Osteoblast (primary cell): ENCODE measurements at regions not wholly inside any gene's neighbourhood (a gene's known extent, or its start where the extent isn't known, plus 50 kb on each side); places are given as distances from the start of the nearest gene placed in this dataset.

Experiments
- DNase-seq: peaks from one replicate; pipeline ENCODE4 v3.0.0; 2011; ENCODE audit warnings: low spot score, mixed read lengths; ENCODE audit not compliant: insufficient read length; ENCODE audit errors: missing footprints
- H2AFZ ChIP-seq: 2 replicates; pipeline ENCODE4 v1.6.0; 2011; ENCODE audit warnings: mild to moderate bottlenecking, low read length
- H3K27ac ChIP-seq: 2 replicates; pipeline ENCODE4 v1.5.1; 2011; ENCODE audit warnings: mild to moderate bottlenecking, low read depth, low read length, moderate library complexity
- H3K27me3 ChIP-seq: 2 replicates; pipeline ENCODE4 v1.6.0; 2012; ENCODE audit warnings: mild to moderate bottlenecking, control low read depth, inconsistent platforms, low read length, moderate library complexity; ENCODE audit not compliant: insufficient read depth
- H3K36me3 ChIP-seq: 2 replicates; pipeline ENCODE4 v1.5.1; 2011; ENCODE audit warnings: mild to moderate bottlenecking, low read length, control low read depth, moderate library complexity; ENCODE audit not compliant: insufficient read depth
- H3K4me1 ChIP-seq: 2 replicates; pipeline ENCODE4 v1.5.1; 2011; ENCODE audit warnings: mild to moderate bottlenecking, low read length, control low read depth, moderate library complexity; ENCODE audit not compliant: insufficient read depth
- H3K4me2 ChIP-seq: 2 replicates; pipeline ENCODE4 v1.6.0; 2011; ENCODE audit warnings: mild to moderate bottlenecking, low read length; ENCODE audit not compliant: insufficient read depth
- H3K4me3 ChIP-seq: fragments of 200-600 bp; sonication (generic); 3 replicates; pipeline ENCODE4 v1.5.1; 2012; ENCODE audit warnings: mild to moderate bottlenecking, low read length, inconsistent platforms; ENCODE audit not compliant: insufficient read depth
- H3K79me2 ChIP-seq: 2 replicates; pipeline ENCODE4 v1.6.0; 2012; ENCODE audit warnings: mild to moderate bottlenecking, low read length, control low read depth, inconsistent platforms; ENCODE audit not compliant: insufficient read depth
- H3K9me3 ChIP-seq: 2 replicates; pipeline ENCODE4 v1.5.1; 2011; ENCODE audit warnings: low read depth, low read length, control low read depth
- H4K20me1 ChIP-seq: 2 replicates; pipeline ENCODE4 v1.6.0; 2012; ENCODE audit warnings: mild to moderate bottlenecking, low read length, control low read depth; ENCODE audit not compliant: insufficient read depth
- TF ChIP-seq, protein P1 (sequence below): IDR thresholded peaks from 2 replicates; pipeline ENCODE4 v1.5.1; 2011; ENCODE audit warnings: mild to moderate bottlenecking, low read depth, low read length, moderate library complexity; ENCODE audit errors: extremely low read depth

DNA sequence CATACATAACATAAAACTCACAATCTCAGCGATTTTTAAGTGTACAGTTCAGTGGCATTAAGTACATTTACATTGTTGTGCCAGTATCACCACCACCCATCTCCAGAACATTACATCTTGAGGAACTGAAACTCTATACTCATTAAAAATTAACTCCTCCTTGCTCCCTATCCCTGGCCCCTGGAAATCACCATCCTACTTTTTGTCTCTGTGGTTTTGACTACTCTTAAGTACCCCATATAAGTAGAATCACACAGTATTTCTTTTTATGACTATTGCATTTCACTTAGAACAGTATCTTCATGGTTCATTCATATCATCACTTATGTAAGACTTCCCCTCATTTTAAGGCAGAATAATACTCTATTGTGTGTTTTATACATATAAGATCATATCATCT, 1108.1 kb downstream of the GRIK2 start:
- DNase-seq, result no peak
- no peaks in the 10 kb centered on the region for H3K36me3 ChIP-seq
- H3K4me3 ChIP-seq, result no peak overlapping the region
- no peaks in the 10 kb centered on the region for H3K4me1 ChIP-seq
- TF ChIP-seq, protein P1, sequence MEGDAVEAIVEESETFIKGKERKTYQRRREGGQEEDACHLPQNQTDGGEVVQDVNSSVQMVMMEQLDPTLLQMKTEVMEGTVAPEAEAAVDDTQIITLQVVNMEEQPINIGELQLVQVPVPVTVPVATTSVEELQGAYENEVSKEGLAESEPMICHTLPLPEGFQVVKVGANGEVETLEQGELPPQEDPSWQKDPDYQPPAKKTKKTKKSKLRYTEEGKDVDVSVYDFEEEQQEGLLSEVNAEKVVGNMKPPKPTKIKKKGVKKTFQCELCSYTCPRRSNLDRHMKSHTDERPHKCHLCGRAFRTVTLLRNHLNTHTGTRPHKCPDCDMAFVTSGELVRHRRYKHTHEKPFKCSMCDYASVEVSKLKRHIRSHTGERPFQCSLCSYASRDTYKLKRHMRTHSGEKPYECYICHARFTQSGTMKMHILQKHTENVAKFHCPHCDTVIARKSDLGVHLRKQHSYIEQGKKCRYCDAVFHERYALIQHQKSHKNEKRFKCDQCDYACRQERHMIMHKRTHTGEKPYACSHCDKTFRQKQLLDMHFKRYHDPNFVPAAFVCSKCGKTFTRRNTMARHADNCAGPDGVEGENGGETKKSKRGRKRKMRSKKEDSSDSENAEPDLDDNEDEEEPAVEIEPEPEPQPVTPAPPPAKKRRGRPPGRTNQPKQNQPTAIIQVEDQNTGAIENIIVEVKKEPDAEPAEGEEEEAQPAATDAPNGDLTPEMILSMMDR, result no peak
- H2AFZ ChIP-seq, result no peak overlapping the region
- H3K4me2 ChIP-seq, result no peak overlapping the region
- H3K27me3 ChIP-seq, result no peaks in the 10 kb centered on the region
- no peak overlapping the region for H3K27ac ChIP-seq
- H3K79me2 ChIP-seq, result no peaks in the 10 kb centered on the region
- H4K20me1 ChIP-seq, result no peaks in the 10 kb centered on the region
- no peaks in the 10 kb centered on the region for H3K9me3 ChIP-seq

DNA sequence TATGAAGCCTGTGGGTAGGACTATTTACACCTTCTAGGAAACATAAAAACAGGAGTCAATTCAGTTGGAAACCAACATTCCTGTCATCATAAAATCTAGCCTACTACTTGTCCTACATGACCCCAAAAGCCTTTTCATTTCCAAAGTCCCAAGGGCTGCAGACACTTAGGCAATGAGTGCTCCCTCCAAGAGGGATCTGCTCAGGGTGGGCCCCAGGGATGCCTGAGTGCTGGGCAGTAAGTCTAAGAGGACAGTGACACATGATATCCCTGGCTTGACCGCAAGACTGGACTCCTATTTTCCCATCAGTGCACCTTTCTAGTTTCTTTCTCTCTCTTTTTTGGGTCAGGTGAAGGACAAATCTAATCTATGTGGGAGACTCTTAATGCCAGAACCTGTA, 1101.3 kb downstream of the GRIK2 start:
- TF ChIP-seq, protein P1, result no peak
- H3K79me2 ChIP-seq, result no peaks in the 10 kb centered on the region

GRCh38 chr6:102493485-102493884, 1100.0 kb downstream of the GRIK2 start:
- Histone ChIP-seq H3K27me3 (no peaks in the 10 kb centered on the region), H3K27ac (no peak overlapping the region), H3K4me2 (no peak overlapping the region), H3K4me1 (no peaks in the 10 kb centered on the region), H3K79me2 (no peaks in the 10 kb centered on the region), H3K36me3 (no peaks in the 10 kb centered on the region), H4K20me1 (no peaks in the 10 kb centered on the region), H3K4me3 (no peak overlapping the region), H2AFZ (no peak overlapping the region), H3K9me3 (no peaks in the 10 kb centered on the region)
- no peak for DNase-seq
- TF ChIP-seq, protein P1, result no peak

More for the DNA sequence above, 1101.3 kb downstream of the GRIK2 start:
- no peak for DNase-seq
- H3K4me3 ChIP-seq, result no peak overlapping the region
- no peaks in the 10 kb centered on the region for H4K20me1 ChIP-seq
- H3K4me1 ChIP-seq, result no peaks in the 10 kb centered on the region
- no peak overlapping the region for H2AFZ ChIP-seq
- no peaks in the 10 kb centered on the region for H3K27me3 ChIP-seq
- H3K9me3 ChIP-seq, result no peaks in the 10 kb centered on the region
- H3K27ac ChIP-seq, result no peak overlapping the region
- H3K4me2 ChIP-seq, result no peak overlapping the region
- no peaks in the 10 kb centered on the region for H3K36me3 ChIP-seq

- no peaks in the 10 kb centered on the region for H3K4me1 ChIP-seq
- no peaks in the 10 kb centered on the region for H3K27me3 ChIP-seq
- no peaks in the 10 kb centered on the region for H4K20me1 ChIP-seq
- H3K4me2 ChIP-seq, result no peak overlapping the region
- H3K4me3 ChIP-seq, result no peak overlapping the region
- H2AFZ ChIP-seq, result no peak overlapping the region
- H3K27ac ChIP-seq, result no peak overlapping the region
- H3K79me2 ChIP-seq, result no peaks in the 10 kb centered on the region
- no peak for DNase-seq
- TF ChIP-seq, protein P1, result no peak
- no peaks in the 10 kb centered on the region for H3K9me3 ChIP-seq
- H3K36me3 ChIP-seq, result no peaks in the 10 kb centered on the region
These were observed 1095.2 kb downstream of the GRIK2 start for GRCh38 chr6:102488729-102489128.
